IMR-90 (cell line): ENCODE measurements at regions not wholly inside any gene's neighbourhood (a gene's known extent, or its start where the extent isn't known, plus 50 kb on each side); places are given as distances from the start of the nearest gene placed in this dataset.

Experiments used
- ATAC-seq: fragments of 200-7000 bp; cut with Tn5 transposase; 2 replicates; pipeline ENCODE4 v1.9.1; 2020; ENCODE audit warnings: low read depth, mild to moderate bottlenecking, moderate library complexity
- BruUV-seq: library from RNA; stranded (reverse); fragments of 400-500 nt; replicated peaks from 2 replicates; lab custom pipeline; 2021; lab: Mats Ljungman, UMichigan
- CTCF ChIA-PET: fragments of 300-600 bp; formaldehyde crosslinking; extraction: SDS; loops from one replicate; lab custom pipeline; 2021; ENCODE audit warnings: antibody characterized with exemption; lab: Yijun Ruan, JAX
- POLR2A ChIA-PET: fragments of 300-600 bp; sonication (Branson Sonifier 250); formaldehyde crosslinking; loops from one replicate; lab custom pipeline; 2022; ENCODE audit warnings: antibody characterized with exemption; ENCODE audit not compliant: unreplicated experiment; lab: Charles Lee
- DNase-seq: peaks from one replicate; pipeline ENCODE4 v3.0.0; 2013
- H2AFZ ChIP-seq: replicated peaks from 2 replicates; pipeline ENCODE3; 2013; ENCODE audit warnings: low read length, mild to moderate bottlenecking; ENCODE audit not compliant: poor library complexity
- H2AK5ac ChIP-seq: 2 replicates; pipeline ENCODE4 v1.6.1; 2013; ENCODE audit warnings: low read depth, low read length, inconsistent platforms
- H2AK9ac ChIP-seq: replicated peaks from 2 replicates; pipeline ENCODE3; 2013; ENCODE audit warnings: mild to moderate bottlenecking, low read depth, low read length, moderate library complexity; ENCODE audit not compliant: poor library complexity
- H2BK120ac ChIP-seq: 2 replicates; pipeline ENCODE4 v1.6.1; 2013; ENCODE audit warnings: low read depth, low read length, inconsistent platforms
- H2BK15ac ChIP-seq: 3 replicates; pipeline ENCODE4 v1.6.1; 2013; ENCODE audit warnings: low read depth, low read length, inconsistent platforms
- H2BK20ac ChIP-seq: 2 replicates; pipeline ENCODE4 v1.6.1; 2013; ENCODE audit warnings: low read depth, mild to moderate bottlenecking, inconsistent platforms, low read length, moderate library complexity
- H2BK5ac ChIP-seq: 2 replicates; pipeline ENCODE4 v1.6.1; 2013; ENCODE audit warnings: mild to moderate bottlenecking, low read depth, low read length, inconsistent platforms; ENCODE audit not compliant: poor library complexity, severe bottlenecking
- H3K14ac ChIP-seq: replicated peaks from 2 replicates; pipeline ENCODE4 v1.6.1; 2013; ENCODE audit warnings: low read depth, low read length, inconsistent platforms
- H3K18ac ChIP-seq: 2 replicates; pipeline ENCODE4 v1.6.1; 2013; ENCODE audit warnings: low read depth, low read length, control low read depth
- H3K23ac ChIP-seq: 2 replicates; pipeline ENCODE4 v1.6.1; 2013; ENCODE audit warnings: low read depth, low read length, inconsistent platforms
- H3K27ac ChIP-seq: 2 replicates; pipeline ENCODE4 v1.5.1; 2013; ENCODE audit warnings: mild to moderate bottlenecking, control low read depth, low read length; ENCODE audit not compliant: insufficient read depth
- H3K27me3 ChIP-seq: 2 replicates; pipeline ENCODE4 v1.6.1; 2013; ENCODE audit warnings: low read length; ENCODE audit not compliant: control insufficient read depth, insufficient read depth
- H3K36me3 ChIP-seq: 2 replicates; pipeline ENCODE4 v1.6.1; 2013; ENCODE audit warnings: low read length, mixed read lengths; ENCODE audit not compliant: control insufficient read depth, insufficient read depth
- H3K4ac ChIP-seq: 2 replicates; pipeline ENCODE4 v1.6.1; 2013; ENCODE audit warnings: low read depth, low read length, inconsistent platforms
- H3K4me1 ChIP-seq: 2 replicates; pipeline ENCODE4 v1.6.1; 2013; ENCODE audit warnings: low read length, mixed read lengths; ENCODE audit not compliant: control insufficient read depth, insufficient read depth
- H3K4me2 ChIP-seq: 2 replicates; pipeline ENCODE4 v1.6.1; 2013; ENCODE audit warnings: low read depth, mild to moderate bottlenecking, control low read depth, low read length, moderate library complexity
- H3K4me3 ChIP-seq: 2 replicates; pipeline ENCODE4 v1.5.1; 2013; ENCODE audit warnings: low read depth, mild to moderate bottlenecking, control low read depth, low read length, moderate library complexity; ENCODE audit not compliant: insufficient read depth
- H3K56ac ChIP-seq: 2 replicates; pipeline ENCODE4 v1.6.1; 2013; ENCODE audit warnings: low read length, inconsistent platforms; ENCODE audit not compliant: insufficient read depth; ENCODE audit errors: extremely low read depth
- H3K79me1 ChIP-seq, 2 experiments: 2 replicates each; pipeline ENCODE4 v1.6.1; 2013; ENCODE audit warnings: low read length in 2 of 2, inconsistent platforms in 1 of 2, low read depth in 1 of 2
- H3K9ac ChIP-seq: 2 replicates; pipeline ENCODE4 v1.6.1; 2013; ENCODE audit warnings: low read depth, low read length, control low read depth
- H3K9me1 ChIP-seq: 2 replicates; pipeline ENCODE4 v1.6.1; 2013; ENCODE audit warnings: low read length, inconsistent platforms; ENCODE audit not compliant: insufficient read depth
- H3K9me3 ChIP-seq: 2 replicates; pipeline ENCODE4 v1.6.1; 2013; ENCODE audit warnings: low read length; ENCODE audit not compliant: control insufficient read depth, insufficient read depth
- H4K20me1 ChIP-seq: 2 replicates; pipeline ENCODE4 v1.6.1; 2013; ENCODE audit warnings: low read length, inconsistent platforms; ENCODE audit not compliant: insufficient read depth
- H4K5ac ChIP-seq: 2 replicates; pipeline ENCODE4 v1.6.1; 2013; ENCODE audit warnings: mild to moderate bottlenecking, low read depth, low read length, control low read depth
- H4K8ac ChIP-seq, 2 experiments: 2 replicates each; pipeline ENCODE4 v1.6.1; 2013; ENCODE audit warnings: low read depth in 2 of 2, low read length in 2 of 2, control low read depth in 1 of 2, inconsistent platforms in 1 of 2
- H4K91ac ChIP-seq: 2 replicates; pipeline ENCODE4 v1.6.1; 2013; ENCODE audit warnings: low read depth, low read length, inconsistent platforms; ENCODE audit not compliant: insufficient read depth
- BHLHE40 ChIP-seq: fragments of 150-350 bp; IDR thresholded peaks from 2 replicates; pipeline ENCODE4 v1.6.1; 2016; ENCODE audit warnings: mild to moderate bottlenecking, low read depth, low read length
- CEBPB ChIP-seq: IDR thresholded peaks from 2 replicates; pipeline ENCODE4 v1.6.1; 2012; ENCODE audit warnings: low read depth, low read length, improper control_type of control experiment
- CTCF ChIP-seq: conservative IDR thresholded peaks from 2 replicates; pipeline ENCODE4 v1.5.1; 2012; ENCODE audit warnings: mild to moderate bottlenecking, low read depth, low read length, improper control_type of control experiment
- ELK1 ChIP-seq: fragments of 150-350 bp; IDR thresholded peaks from 2 replicates; pipeline ENCODE4 v1.6.1; 2016; ENCODE audit warnings: low read depth, mild to moderate bottlenecking, low read length, moderate library complexity, borderline replicate concordance
- FOS ChIP-seq: fragments of 150-350 bp; IDR thresholded peaks from 2 replicates; pipeline ENCODE4 v1.6.1; 2016; ENCODE audit warnings: low read depth, low read length
- MAFK ChIP-seq: IDR thresholded peaks from 2 replicates; pipeline ENCODE4 v1.6.1; 2012; ENCODE audit warnings: low read depth, low read length, improper control_type of control experiment
- MAZ ChIP-seq: IDR thresholded peaks from 2 replicates; pipeline ENCODE4 v1.6.1; 2012; ENCODE audit warnings: low read depth, mild to moderate bottlenecking, low read length, improper control_type of control experiment, moderate library complexity, borderline replicate concordance
- MXI1 ChIP-seq: IDR thresholded peaks from 2 replicates; pipeline ENCODE4 v1.6.1; 2012; ENCODE audit warnings: low read depth, mild to moderate bottlenecking, low read length, moderate library complexity, borderline replicate concordance
- NFE2L2 ChIP-seq: fragments of 150-350 bp; IDR thresholded peaks from 2 replicates; pipeline ENCODE4 v1.6.1; 2016; ENCODE audit warnings: low read depth, mild to moderate bottlenecking, low read length
- POLR2A ChIP-seq: IDR thresholded peaks from 2 replicates; pipeline ENCODE4 v1.6.1; 2012; ENCODE audit warnings: mild to moderate bottlenecking, low read depth, low read length
- RAD21 ChIP-seq: IDR thresholded peaks from 2 replicates; pipeline ENCODE4 v1.6.1; 2012; ENCODE audit warnings: low read length, improper control_type of control experiment
- RCOR1 ChIP-seq: IDR thresholded peaks from 2 replicates; pipeline ENCODE4 v1.6.1; 2012; ENCODE audit warnings: mild to moderate bottlenecking, low read length, improper control_type of control experiment; ENCODE audit not compliant: insufficient replicate concordance
- RFX5 ChIP-seq: IDR thresholded peaks from 2 replicates; pipeline ENCODE4 v1.8.0; 2012; ENCODE audit warnings: low read depth, mild to moderate bottlenecking, low read length, moderate library complexity
- SMC3 ChIP-seq: fragments of 150-350 bp; IDR thresholded peaks from 2 replicates; pipeline ENCODE4 v1.6.1; 2016; ENCODE audit warnings: low read depth, mild to moderate bottlenecking, antibody characterized with exemption, low read length, moderate library complexity
- USF2 ChIP-seq: fragments of 150-350 bp; IDR thresholded peaks from 2 replicates; pipeline ENCODE4 v1.6.1; 2017; ENCODE audit warnings: mild to moderate bottlenecking, antibody characterized with exemption, low read length, low read depth
- WGBS, 2 experiments: methylation state at CpG; one replicate each; pipeline versions ENCODE4 v1.1.5 to v1.1.7; 2013; ENCODE audit warnings: missing lambda C conversion rate in 2 of 2; ENCODE audit not compliant: insufficient read length in 1 of 2; ENCODE audit errors: extremely low coverage in 2 of 2; 5-methylcytosine and 5-hydroxymethylcytosine counted together
- dilution Hi-C: fragments of 300-500 bp; cut with HindIII; formaldehyde crosslinking; loops from one replicate; pipeline ENCODE4 v1.14.3; 2018; ENCODE audit warnings: low sequenced_read_pairs; ENCODE audit not compliant: unreplicated experiment
- in situ Hi-C: fragments of 300-500 bp; cut with MboI; formaldehyde crosslinking; loops from 3 replicates; pipeline ENCODE4 v1.14.3; 2019; ENCODE audit warnings: low sequenced_read_pairs, inconsistent platforms, mixed read lengths
- intact Hi-C: fragments of 100-400 bp; cut with micrococcal nuclease; formaldehyde crosslinking; loops from 2 replicates; pipeline ENCODE4 v1.10.0; 2022

- Histone ChIP-seq H4K91ac (no peak overlapping the region), H4K8ac (no peak overlapping the region), H3K4me2 (no peak overlapping the region), H3K4me3 (no peak overlapping the region), H3K23ac (no peak overlapping the region), H2AK9ac (no peak overlapping the region), H3K9me1 (no peaks in the 10 kb centered on the region), H3K4me1 (no peaks in the 10 kb centered on the region), H3K9ac (no peak overlapping the region), H3K36me3 (no peaks in the 10 kb centered on the region), H3K79me1 (no peaks in the 10 kb centered on the region), H2BK15ac (no peak overlapping the region), H2AK5ac (no peak overlapping the region), H3K18ac (no peak overlapping the region), H4K20me1 (peaks cover 4% of the 10 kb centered on the region; the same call in 1 of the 2 replicates), H3K56ac (no peak overlapping the region), H3K9me3 (no peaks in the 10 kb centered on the region), H2BK20ac (no peak overlapping the region), H2AFZ (no peak overlapping the region), H3K27ac (no peak overlapping the region), H2BK5ac (no peak overlapping the region), H3K14ac (no peak overlapping the region), H2BK120ac (no peak overlapping the region), H3K4ac (no peak overlapping the region), H4K5ac (no peak overlapping the region), H3K27me3 (peaks cover 47% of the 10 kb centered on the region)
- intact Hi-C loops (no loop called here), in situ Hi-C loops (no loop called here), dilution Hi-C loops (no loop called here)
- ChIA-PET POLR2A (no interaction called here), CTCF (no interaction called here)
- no peak for ATAC-seq
- BruUV-seq = no TSS peak
- WGBS, 2 experiments = no CpG with 5 or more reads among the region's 9 CpGs
- no peak for DNase-seq
- TF ChIP-seq MAZ (no peak), BHLHE40 (no peak), CEBPB (no peak), NFE2L2 (no peak), RAD21 (no peak), RCOR1 (no peak), FOS (no peak), MAFK (no peak), RFX5 (no peak), CTCF (no peak), ELK1 (no peak), USF2 (no peak), SMC3 (no peak), POLR2A (no peak), MXI1 (no peak)
Observed at GRCh38 chr11:119520966-119521365, 98.0 kb upstream of the THY1 start.
